LoVo (cell line): ENCODE measurements at regions not wholly inside any gene's neighbourhood (a gene's known extent, or its start where the extent isn't known, plus 50 kb on each side); places are given as distances from the start of the nearest gene placed in this dataset.
"Not testable (repeated sequence)": the region's sequence is repeated elsewhere in the genome, so short reads cannot be mapped to it uniquely, and the experiment has no call there.

Source experiments
- DNase-seq: peaks from one replicate; pipeline ENCODE4 v3.0.0-alpha.2; 2016; ENCODE audit warnings: low spot score

DNA sequence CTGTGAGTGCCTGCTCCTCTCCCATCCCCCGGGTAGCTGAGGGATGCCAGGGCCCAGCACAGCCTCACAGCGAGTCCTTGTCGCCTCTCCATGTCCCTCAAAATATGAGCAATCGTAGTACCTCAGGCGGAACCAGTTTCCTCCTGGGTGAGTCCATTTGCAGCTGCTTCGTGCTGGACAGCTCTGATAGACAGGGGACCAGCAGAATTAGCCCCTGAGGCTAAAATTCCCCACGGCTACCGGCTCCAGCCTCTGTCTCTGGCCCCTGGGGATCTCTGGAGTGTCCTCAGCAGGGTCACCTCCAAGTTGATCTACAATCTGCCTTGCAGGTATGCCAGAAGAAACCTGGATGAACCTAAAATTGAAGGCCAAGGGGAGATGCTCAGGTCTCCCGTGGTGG, 115.8 kb upstream of the FBXL7 start:
- no peak for DNase-seq

DNA sequence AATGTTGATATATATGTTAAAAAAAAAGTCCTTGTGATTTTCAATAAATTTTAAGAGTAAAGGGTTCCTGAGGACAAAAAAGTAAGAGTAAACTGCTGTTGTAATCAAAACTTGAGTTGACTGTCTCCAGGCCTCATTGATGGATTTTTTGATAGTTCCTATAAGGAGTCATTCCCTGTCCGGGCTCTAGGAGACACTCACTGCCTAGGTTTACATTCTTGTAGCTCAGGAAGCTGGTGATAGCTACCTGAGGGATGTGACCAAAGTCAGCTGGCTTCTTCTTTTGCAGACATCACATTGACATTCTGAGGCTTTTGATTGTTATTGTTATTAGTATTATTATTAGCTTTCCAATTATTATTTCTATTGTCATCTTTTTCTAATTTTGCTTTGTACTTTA, 116.5 kb upstream of the FBXL7 start:
- DNase-seq = no peak

GRCh38 chr5:15383021-15383420, 117.0 kb upstream of the FBXL7 start:
- DNase-seq = no peak

- DNase-seq = no peak
These were observed 122.2 kb upstream of the FBXL7 start for GRCh38 chr5:15377573-15378340.

DNA sequence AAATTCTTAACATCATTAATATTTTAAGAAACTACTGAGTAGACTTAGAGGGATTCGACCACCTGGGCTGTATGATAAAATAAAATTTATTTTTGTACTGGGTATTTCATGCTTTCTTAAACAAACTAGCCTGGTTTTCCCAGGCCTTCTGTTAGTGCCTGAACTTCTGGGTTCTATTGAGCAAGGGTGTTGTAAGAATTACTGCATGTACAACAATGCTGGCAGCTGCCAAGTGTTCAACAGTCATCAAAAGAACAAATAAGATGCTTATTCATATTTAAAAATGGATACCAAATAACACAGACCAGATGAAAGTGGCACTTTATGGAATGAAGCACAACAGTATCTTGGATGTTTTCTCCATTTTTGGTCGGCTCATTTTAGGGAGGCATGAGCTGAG, 123.2 kb upstream of the FBXL7 start:
- DNase-seq = no peak

DNA sequence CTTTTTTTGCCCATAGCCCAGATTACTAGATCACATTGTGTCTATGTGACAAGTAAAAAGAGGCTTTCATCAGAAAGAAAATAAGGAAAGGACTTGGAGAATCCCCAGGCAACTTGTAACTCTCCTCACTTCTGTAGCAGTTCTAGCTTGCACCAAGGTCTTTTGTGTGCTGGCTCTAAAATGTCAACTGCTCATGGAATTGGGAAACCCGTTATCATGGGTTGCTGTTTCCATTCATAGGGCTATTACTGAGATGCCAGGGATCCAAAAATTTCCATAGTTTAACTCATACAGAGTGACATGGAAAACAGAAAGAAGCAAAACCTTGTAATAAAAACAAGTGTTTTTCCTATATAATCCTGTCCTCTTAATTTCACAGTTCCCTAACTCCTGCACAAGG, 123.9 kb upstream of the FBXL7 start:
- no peak for DNase-seq

- DNase-seq = no peak
These were observed 124.4 kb upstream of the FBXL7 start for GRCh38 chr5:15375559-15375958.

DNA sequence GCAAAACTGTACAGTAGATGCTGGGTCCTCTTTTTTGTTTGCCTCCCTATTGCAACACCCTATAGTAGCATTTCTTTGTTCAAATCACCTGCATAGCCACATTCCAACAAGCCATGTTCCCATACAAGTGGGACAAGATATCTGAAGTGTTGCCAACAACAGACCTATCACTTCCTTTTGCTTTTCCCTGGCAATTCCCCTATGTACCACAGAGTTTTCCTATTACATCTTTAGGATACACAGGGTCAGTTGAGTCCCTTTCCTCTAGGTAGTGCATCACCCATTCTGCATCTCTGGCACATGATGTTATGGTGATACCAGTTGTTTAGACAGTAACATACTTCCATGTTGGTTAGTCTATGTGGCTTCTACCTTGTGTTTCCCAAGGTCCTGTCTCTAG, 125.1 kb upstream of the FBXL7 start:
- no peak for DNase-seq

DNA sequence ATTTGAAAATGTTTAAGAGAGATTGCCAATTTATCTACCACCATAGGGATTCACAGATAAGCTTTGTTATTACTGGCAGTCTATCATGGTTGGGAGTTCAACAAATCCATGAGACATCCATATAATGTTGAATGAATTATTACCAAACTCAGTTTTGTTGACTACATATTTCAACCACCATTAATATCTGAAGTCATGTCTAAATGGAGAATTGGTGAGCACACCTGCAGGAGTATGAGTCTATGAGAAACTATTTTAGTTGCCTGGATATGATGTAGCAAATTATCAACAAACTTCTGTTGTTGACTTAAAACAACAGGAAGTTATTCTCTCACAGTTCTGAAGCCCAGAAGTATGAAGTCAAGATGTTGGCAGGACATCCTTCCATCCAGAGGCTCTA, 126.8 kb upstream of the FBXL7 start:
- no peak for DNase-seq

- no peak for DNase-seq
These were observed 128.8 kb upstream of the FBXL7 start for GRCh38 chr5:15371184-15371583.

DNA sequence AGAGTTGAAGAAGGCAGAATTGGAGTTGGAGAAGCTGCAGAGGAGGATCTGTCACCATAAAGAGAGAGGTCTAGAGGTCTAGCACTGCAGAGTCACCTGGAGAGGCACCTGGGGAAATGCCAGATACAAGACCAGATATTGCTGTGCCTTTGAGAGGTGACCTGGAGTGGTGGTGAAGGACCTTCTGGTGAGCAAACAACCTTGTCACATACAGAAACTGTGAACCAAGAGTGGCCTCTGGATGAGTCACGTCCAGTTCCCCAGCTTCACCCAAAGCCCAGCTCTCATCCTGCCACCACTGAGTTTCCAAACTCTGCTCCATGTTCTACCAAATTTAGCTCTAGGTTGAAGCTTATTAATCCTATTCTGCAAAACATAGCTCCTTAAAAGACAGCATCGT, 131.1 kb upstream of the FBXL7 start:
- DNase-seq = no peak

DNA sequence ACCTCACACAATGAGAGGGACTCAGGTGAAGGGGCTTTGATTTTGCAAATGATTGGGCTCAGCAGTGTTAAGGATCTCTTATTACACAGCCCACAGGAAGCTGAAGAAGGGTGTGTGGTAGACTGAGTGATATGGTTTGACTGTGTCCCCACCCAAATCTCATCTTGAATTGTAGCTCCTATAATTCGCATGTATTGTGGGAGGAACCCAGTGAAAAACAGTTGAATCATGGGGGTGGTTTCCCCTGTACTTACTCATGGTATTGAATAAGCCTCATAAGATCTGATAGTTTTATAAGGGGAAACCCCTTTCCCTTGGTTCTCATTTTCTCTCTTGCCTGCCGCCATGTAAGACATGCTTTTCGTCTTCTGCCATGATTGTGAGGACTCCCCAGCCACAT, 132.5 kb upstream of the FBXL7 start:
- no peak for DNase-seq

DNA sequence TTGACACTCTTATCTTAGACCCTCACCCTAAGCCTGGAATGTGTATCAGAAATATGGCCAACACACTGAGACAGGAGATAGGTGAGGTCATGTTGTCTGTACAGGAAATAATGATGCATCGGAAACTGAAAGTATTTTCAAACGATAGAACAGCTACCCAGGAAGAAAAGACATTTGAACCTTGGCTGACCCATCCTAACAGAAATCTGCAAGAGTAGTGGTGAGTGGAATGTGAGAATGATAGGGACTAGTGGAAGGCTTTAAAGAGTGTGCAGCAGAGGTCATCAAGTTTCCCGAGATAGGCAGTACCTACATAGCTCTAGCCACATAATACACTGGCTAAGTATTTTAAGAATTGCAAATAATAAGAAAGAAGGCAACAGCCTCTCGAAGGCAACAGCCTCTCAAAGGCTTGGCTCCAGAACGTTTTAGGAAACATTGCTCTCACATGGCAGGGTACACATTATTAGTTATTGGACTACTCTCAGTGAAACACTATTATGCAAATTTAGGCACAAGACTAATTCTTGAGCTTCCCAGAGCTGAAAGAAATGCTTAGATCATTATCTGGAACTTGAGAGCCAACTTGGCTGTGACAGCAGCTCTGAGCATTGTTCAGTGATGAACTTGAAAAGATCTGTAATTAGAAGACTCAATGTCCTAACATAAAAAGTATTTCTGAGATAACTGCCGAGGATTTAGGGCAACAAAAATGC, 133.1 kb upstream of the FBXL7 start:
- no peak for DNase-seq

GRCh38 chr5:15365070-15365469, 134.9 kb upstream of the FBXL7 start:
- no peak for DNase-seq

DNA sequence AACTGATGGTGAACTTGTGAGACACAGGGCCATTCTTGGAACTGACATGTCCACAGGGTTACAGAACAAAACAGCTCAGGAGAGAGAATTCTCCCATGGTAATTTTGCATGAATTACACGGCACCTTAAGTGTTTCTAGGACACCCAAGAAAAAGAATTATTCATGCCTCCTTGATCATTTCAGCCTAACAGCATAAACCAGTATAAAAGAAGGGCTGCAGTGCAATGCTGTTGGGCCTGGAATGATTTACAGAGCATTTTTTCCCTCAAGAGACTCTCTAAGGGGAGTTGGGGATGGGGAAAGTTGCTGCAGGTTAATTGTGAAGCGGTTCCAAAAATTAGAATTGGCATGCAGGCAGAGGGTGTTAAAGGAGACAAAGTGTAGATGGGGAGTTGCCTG, 136.4 kb upstream of the FBXL7 start:
- no peak for DNase-seq

GRCh38 chr5:15357092-15357453, 142.9 kb upstream of the FBXL7 start:
- not testable (repeated sequence) for DNase-seq

- not testable (repeated sequence) for DNase-seq
These were observed 143.5 kb upstream of the FBXL7 start for GRCh38 chr5:15356308-15357091.

DNA sequence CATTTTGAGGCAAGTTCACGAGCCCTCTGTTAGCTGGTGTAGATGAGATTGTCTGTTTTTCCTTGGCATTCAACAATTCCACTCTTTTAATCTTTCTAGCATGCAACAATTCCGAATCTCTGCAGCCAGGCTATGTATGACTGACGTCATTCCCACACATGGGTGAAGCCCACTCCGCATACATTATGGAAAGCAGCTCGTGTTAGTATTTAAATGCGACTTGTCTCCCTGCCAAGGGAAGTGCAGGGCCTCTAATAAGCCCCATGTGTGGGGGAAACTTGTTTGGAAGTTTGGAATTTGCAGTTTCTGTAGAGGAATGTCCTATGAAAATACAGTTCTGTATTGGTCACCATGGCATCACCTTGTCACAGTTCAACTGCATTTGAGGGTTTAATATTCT, 146.0 kb upstream of the FBXL7 start:
- no peak for DNase-seq

DNA sequence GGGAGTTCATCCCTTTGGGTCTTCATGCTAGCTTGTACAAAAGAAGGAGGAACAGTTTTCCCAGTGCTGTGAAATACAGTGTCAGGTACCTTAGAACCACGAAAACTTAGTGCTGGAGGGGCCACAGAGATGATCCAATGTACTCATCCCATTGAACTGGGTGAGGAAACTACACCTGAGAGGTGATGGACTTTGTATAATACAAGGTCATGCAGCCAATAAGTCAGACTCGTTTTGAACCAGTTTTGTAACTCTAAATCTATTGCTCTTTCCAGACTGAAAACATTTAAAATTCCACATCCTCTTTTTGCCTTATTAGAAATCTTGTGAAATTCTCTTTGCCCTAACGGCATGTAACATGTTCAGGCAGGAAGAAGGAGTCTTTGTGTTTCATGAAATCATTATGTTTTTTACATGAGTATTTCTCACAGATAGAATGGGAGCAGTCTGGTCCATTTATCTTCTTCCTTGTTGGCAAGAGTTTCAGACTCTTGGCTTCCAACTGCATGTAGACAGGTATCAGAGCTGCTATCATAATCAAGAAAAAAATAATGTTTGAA, 146.8 kb upstream of the FBXL7 start:
- no peak for DNase-seq

DNA sequence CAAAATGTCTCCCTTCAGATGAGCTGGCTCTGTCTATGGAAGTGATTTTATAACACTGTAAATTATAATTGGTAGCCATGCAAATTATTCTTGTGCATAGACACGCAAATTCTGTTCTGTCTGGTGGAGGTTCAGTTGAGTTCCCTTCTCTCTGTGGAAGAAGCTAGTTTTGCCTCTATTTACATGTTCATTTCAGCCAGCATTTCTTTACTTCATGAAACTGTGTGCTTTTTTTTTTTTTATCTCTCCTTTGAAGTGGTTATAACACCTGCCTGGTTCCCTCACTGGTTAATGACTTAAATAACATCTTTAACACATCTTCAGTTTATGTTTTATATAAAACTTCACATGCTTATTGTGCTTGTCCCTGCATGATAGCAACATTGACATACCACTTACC, 149.4 kb upstream of the FBXL7 start:
- no peak for DNase-seq

GRCh38 chr5:15346738-15347137, 153.2 kb upstream of the FBXL7 start:
- DNase-seq = no peak

DNA sequence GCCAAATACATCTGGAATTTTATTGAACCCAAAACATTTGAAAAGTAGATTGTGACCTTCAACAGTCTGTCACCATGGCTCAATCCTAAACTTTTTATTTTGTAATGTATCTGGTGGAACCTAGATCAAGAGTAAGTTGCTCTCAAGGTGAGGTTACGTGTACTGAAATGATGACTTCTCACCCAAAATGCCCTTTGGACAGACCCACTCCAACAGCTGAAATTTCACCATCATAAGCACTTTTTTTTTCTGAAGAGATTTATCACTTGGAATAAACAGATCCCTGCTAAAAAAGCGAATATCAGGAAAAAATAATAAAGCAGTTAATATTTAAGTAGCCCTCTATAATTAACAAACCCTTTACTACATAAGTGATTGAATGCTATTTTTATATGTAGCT, 155.0 kb upstream of the FBXL7 start:
- DNase-seq = no peak

GRCh38 chr5:15338546-15338945, 161.4 kb upstream of the FBXL7 start:
- DNase-seq = no peak
